ENCODE measurements at regions not wholly inside any gene's neighbourhood (a gene's known extent, or its start where the extent isn't known, plus 50 kb on each side); places are given as distances from the start of the nearest gene placed in this dataset.

GRCh38 chr2:12305931-12306330 is 410.8 kb upstream of the TRIB2 start:
- TF ChIP-seq CTCF (IDR thresholded peaks at IDR 0.05): no peak
- no peak for TF ChIP-seq ZFX (IDR thresholded peaks at IDR 0.05; ENCODE audit: borderline replicate concordance)

Measured in 22Rv1 (cell line).